Progenitor cell of endocrine pancreas (in vitro differentiated cells): ENCODE measurements at regions not wholly inside any gene's neighbourhood (a gene's known extent, or its start where the extent isn't known, plus 50 kb on each side); places are given as distances from the start of the nearest gene placed in this dataset.

Experiments used
- DNase-seq: peaks from one replicate; pipeline ENCODE4 v3.0.0; 2021; ENCODE audit warnings: low spot score; ENCODE audit not compliant: unreplicated experiment
- H3K27ac Mint-ChIP-seq: 2 replicates; pipeline ENCODE4 v1.8.0; 2021; ENCODE audit warnings: mild to moderate bottlenecking, moderate library complexity, mixed read lengths
- H3K27me3 Mint-ChIP-seq: 2 replicates; pipeline ENCODE4 v1.8.0; 2021; ENCODE audit warnings: mixed read lengths
- H3K36me3 Mint-ChIP-seq: 2 replicates; pipeline ENCODE4 v1.8.0; 2022; ENCODE audit warnings: mixed read lengths; ENCODE audit not compliant: insufficient read depth
- H3K4me1 Mint-ChIP-seq: 2 replicates; pipeline ENCODE4 v1.8.0; 2021; ENCODE audit warnings: low read depth, mixed read lengths
- H3K4me3 Mint-ChIP-seq: 2 replicates; pipeline ENCODE4 v1.8.0; 2021; ENCODE audit warnings: low read depth, mild to moderate bottlenecking, moderate library complexity, mixed read lengths
- H3K9me3 Mint-ChIP-seq: 2 replicates; pipeline ENCODE4 v1.8.0; 2021; ENCODE audit warnings: low read depth, mixed read lengths
- CTCF ChIP-seq: fragments of 200-600 bp; sonication (generic); IDR thresholded peaks from one replicate; pipeline ENCODE4 v1.5.0; 2021; ENCODE audit warnings: antibody characterized with exemption, mild to moderate bottlenecking; ENCODE audit not compliant: unreplicated experiment

DNA sequence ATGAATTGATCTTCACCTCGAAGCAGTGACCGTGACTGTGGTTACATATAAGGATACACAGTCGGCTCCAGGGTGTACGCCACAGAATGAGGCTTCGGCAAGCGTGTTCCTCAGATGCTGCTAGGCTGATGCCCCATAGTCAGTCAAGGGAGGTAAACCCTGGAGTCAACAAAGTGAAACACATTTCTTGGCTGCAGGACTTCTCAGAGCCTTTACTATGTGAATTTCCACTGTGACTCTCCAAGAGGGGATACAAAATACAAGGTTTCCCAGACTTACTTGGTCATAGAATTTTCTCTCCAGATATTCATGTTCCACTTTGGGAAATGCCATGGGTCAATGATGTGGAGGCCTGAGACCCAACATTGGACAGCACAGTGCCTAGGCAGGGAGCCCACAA lies 260.6 kb downstream of the BCL11B start:
- DNase-seq = no peak
- H3K36me3 Mint-ChIP-seq = no peaks in the 10 kb centered on the region
- TF ChIP-seq CTCF = no peak

DNA sequence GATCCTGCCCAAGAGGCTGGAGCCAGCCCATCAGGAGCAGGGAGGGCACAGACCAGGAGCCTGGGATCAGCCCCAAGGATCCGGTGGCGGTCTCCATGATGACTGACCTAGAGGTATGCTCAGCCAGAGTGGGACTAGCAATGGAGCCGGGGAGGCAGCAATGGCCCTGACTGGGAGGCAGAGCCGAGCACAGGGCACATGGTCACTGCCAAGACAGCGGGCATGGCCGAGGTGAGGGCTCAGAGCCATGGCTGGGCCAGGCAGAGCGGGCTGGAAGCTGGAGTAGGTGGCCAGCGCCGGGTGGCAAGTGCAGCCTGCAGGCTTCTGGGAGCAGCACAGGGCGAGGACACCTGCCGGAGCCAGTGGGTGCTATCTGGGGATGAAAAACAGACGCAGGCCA lies 259.3 kb downstream of the BCL11B start:
- Mint-ChIP-seq H3K9me3 (no peaks in the 10 kb centered on the region), H3K36me3 (no peaks in the 10 kb centered on the region), H3K27me3 (no peaks in the 10 kb centered on the region), H3K27ac (no peak overlapping the region), H3K4me1 (peaks cover 4% of the 10 kb centered on the region), H3K4me3 (no peak overlapping the region)
- no peak for TF ChIP-seq CTCF
- DNase-seq = no peak

More for the DNA sequence above, 260.6 kb downstream of the BCL11B start:
- no peaks in the 10 kb centered on the region for H3K9me3 Mint-ChIP-seq
- peaks cover 4% of the 10 kb centered on the region for H3K4me1 Mint-ChIP-seq
- no peak overlapping the region for H3K4me3 Mint-ChIP-seq
- no peak overlapping the region for H3K27ac Mint-ChIP-seq
- no peaks in the 10 kb centered on the region for H3K27me3 Mint-ChIP-seq

- no peak for TF ChIP-seq CTCF
- Mint-ChIP-seq H3K27me3 (no peaks in the 10 kb centered on the region), H3K36me3 (no peaks in the 10 kb centered on the region), H3K9me3 (peaks cover 3% of the 10 kb centered on the region), H3K4me3 (no peak overlapping the region), H3K27ac (no peak overlapping the region), H3K4me1 (no peaks in the 10 kb centered on the region)
- no peak for DNase-seq
These were observed 256.2 kb downstream of the BCL11B start for GRCh38 chr14:99015833-99016232.

GRCh38 chr14:99023371-99023770 lies 248.6 kb downstream of the BCL11B start:
- H3K4me3 Mint-ChIP-seq = no peak overlapping the region
- no peaks in the 10 kb centered on the region for H3K4me1 Mint-ChIP-seq
- H3K27ac Mint-ChIP-seq = no peak overlapping the region
- DNase-seq = no peak
- no peaks in the 10 kb centered on the region for H3K36me3 Mint-ChIP-seq
- peaks cover 13% of the 10 kb centered on the region for H3K27me3 Mint-ChIP-seq
- TF ChIP-seq CTCF = no peak
- peaks cover 8% of the 10 kb centered on the region for H3K9me3 Mint-ChIP-seq

DNA sequence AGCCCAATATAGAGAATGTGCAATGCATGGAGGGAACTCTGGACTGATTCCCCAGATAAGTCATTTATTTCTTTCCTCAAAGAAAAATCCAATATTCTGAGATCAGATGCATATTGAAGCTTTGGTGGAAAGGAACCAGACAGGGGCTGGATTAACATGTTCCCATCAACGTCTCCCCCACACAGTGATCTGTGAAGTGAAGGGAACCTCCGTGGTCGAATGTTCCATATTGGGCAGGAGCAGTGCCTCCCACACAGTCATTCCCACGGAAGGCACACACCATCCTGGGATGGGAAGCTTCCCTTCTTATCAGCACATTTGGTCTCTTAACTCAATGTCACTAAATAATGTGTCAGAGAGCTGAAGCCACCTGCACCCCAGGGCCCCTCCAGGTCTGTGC lies 247.1 kb downstream of the BCL11B start:
- Mint-ChIP-seq H3K4me3 (no peak overlapping the region), H3K9me3 (peaks cover 5% of the 10 kb centered on the region), H3K36me3 (no peaks in the 10 kb centered on the region), H3K27ac (no peak overlapping the region), H3K27me3 (peaks cover 17% of the 10 kb centered on the region), H3K4me1 (no peaks in the 10 kb centered on the region)
- no peak for DNase-seq
- no peak for TF ChIP-seq CTCF
